Tibial nerve (tissue), 4 donors: ENCODE measurements at regions not wholly inside any gene's neighbourhood (a gene's known extent, or its start where the extent isn't known, plus 50 kb on each side); places are given as distances from the start of the nearest gene placed in this dataset.
"Not testable (repeated sequence)": the region's sequence is repeated elsewhere in the genome, so short reads cannot be mapped to it uniquely, and the experiment has no call there.

Experiments
- DNase-seq, 2 donors: peaks; one replicate each; pipeline ENCODE4 v3.0.0-alpha.2; 2019; ENCODE audit warnings: low spot score in 2 of 2
- H3K27ac ChIP-seq, 4 donors: fragments of 200-600 bp; sonication (generic) in 3 of 4; one replicate each; pipeline ENCODE4 v1.5.1; 2017 to 2019; ENCODE audit warnings: mild to moderate bottlenecking in 1 of 4
- H3K27me3 ChIP-seq, 2 donors: fragments of 200-600 bp; sonication (generic) in 1 of 2; one replicate each; pipeline versions ENCODE4 v1.5.1 to v1.6.0; 2017 to 2019
- H3K36me3 ChIP-seq, 3 donors: fragments of 200-600 bp; sonication (generic); one replicate each; pipeline ENCODE4 v1.5.1; 2018 to 2019
- H3K4me1 ChIP-seq, 4 donors: fragments of 200-600 bp; sonication (generic) in 3 of 4; one replicate each; pipeline ENCODE4 v1.5.1; 2017 to 2019
- H3K4me3 ChIP-seq, 4 donors: fragments of 200-600 bp; sonication (generic) in 3 of 4; one replicate each; pipeline ENCODE4 v1.5.1; 2017 to 2019; ENCODE audit warnings: mild to moderate bottlenecking in 1 of 4, moderate library complexity in 1 of 4
- H3K9me3 ChIP-seq, 4 donors: fragments of 200-600 bp; sonication (generic) in 3 of 4; one replicate each; pipeline ENCODE4 v1.5.1; 2017 to 2019
- EP300 ChIP-seq, 2 donors: sonication (generic); formaldehyde crosslinking; IDR thresholded peaks; one replicate each; pipeline ENCODE4 v1.6.1; 2017; ENCODE audit warnings: antibody characterized with exemption in 2 of 2, mild to moderate bottlenecking in 1 of 2
- POLR2A ChIP-seq, 2 donors: fragments of 450-650 bp; IDR thresholded peaks; one replicate each; pipeline ENCODE4 v1.6.1; 2017; ENCODE audit warnings: antibody characterized with exemption in 2 of 2, mild to moderate bottlenecking in 2 of 2, moderate library complexity in 2 of 2
- WGBS, 2 donors: methylation state at CpG; one replicate each; pipeline ENCODE4 v1.1.5; 2018; 5-methylcytosine and 5-hydroxymethylcytosine counted together
- TF ChIP-seq, protein P1 (sequence below), 5 experiments: fragments of 200-600 bp in 3 of 5; fragments of 450-650 bp in 2 of 5; sonication (generic) in 3 of 5; IDR thresholded peaks; one replicate each; pipeline ENCODE4 v1.5.1; 2016 to 2019; ENCODE audit warnings: antibody characterized with exemption in 5 of 5, mild to moderate bottlenecking in 3 of 5, moderate library complexity in 2 of 5

DNA sequence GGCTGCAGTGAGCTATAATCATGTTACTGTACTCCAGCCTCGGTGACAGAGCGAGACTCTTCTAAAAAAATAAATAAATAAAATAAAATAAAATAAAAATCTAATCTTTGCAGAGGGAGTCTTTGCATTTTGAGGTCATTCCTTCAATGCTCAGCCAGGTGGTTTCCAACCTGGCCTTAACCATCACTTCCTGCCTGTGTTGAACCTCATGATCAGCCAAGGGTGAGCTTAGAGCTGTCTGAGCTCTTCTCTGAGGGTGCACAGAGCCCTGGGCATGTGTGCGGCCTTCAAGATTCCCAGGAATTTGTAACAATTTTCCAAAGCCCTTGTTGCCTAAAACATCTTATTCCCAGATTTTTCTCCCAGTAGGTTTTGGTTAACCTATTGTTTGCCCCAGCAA, 94.3 kb downstream of the KCNJ12 start:
- WGBS, 2 donors: 89 to 92% methylated on average over 3 of the region's 3 CpGs
- not testable (repeated sequence) for H3K27ac ChIP-seq, H3K4me3 ChIP-seq, H3K4me1 ChIP-seq, H3K36me3 ChIP-seq, H3K9me3 ChIP-seq, DNase-seq, H3K27me3 ChIP-seq

DNA sequence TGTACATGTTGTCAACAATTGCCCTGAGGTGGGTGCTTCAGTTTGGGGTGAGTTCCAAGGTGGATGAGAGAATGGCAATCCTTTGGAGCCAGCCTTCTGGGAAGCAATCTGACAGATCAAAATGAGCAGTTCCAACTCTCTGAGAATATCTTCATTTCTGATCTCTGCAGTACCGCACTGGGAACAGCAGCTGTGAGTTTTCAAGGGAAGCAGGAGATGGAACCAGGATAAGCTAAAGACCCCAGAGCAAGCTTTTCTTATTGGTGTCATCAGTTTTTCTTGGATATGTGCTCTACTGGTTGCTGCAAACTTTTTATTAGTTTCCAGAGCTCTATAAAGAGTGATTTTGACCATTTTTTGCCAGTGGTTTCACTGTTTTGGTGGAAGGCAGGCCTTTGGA, 94.7 kb downstream of the KCNJ12 start:
- Histone ChIP-seq H3K36me3 (no peaks in the 10 kb centered on the region), H3K9me3 (no peaks in the 10 kb centered on the region), H3K27me3 (peaks cover 0 to 4% of the 10 kb centered on the region in 2 donors), H3K4me1 (no peaks in the 10 kb centered on the region), H3K27ac (no peak overlapping the region), H3K4me3 (no peak overlapping the region)
- TF ChIP-seq EP300 (IDR thresholded peaks at IDR 0.05) (no peak), POLR2A (IDR thresholded peaks at IDR 0.05) (no peak)
- TF ChIP-seq, protein P1, sequence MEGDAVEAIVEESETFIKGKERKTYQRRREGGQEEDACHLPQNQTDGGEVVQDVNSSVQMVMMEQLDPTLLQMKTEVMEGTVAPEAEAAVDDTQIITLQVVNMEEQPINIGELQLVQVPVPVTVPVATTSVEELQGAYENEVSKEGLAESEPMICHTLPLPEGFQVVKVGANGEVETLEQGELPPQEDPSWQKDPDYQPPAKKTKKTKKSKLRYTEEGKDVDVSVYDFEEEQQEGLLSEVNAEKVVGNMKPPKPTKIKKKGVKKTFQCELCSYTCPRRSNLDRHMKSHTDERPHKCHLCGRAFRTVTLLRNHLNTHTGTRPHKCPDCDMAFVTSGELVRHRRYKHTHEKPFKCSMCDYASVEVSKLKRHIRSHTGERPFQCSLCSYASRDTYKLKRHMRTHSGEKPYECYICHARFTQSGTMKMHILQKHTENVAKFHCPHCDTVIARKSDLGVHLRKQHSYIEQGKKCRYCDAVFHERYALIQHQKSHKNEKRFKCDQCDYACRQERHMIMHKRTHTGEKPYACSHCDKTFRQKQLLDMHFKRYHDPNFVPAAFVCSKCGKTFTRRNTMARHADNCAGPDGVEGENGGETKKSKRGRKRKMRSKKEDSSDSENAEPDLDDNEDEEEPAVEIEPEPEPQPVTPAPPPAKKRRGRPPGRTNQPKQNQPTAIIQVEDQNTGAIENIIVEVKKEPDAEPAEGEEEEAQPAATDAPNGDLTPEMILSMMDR (IDR thresholded peaks at IDR 0.05): no peak
- DNase-seq: no peak
- WGBS, 2 donors: 84 to 93% methylated on average over 1 of the region's 1 CpG

DNA sequence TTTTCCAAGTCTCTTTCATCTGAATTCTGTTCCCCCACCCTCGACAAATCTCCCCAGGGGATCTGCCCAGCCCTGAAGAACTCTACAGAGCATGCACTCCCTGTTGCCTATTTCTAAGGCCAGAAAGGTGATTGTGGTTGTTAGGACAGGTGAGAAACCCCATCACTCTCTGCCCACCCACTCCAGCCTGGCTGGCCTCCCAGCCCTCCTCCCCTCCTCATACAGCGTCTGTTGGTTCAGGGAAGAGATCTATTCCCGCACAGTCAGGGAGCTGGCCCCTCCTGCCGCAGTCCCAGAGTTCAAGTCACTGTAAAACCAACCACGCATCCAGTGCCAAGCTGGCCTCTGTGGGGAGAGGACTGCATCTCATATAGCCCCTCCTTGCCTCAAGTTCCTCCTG, 98.7 kb downstream of the KCNJ12 start:
- Histone ChIP-seq H3K27ac (no peak overlapping the region), H3K9me3 (peaks cover 0 to 15% (median 0%) of the 10 kb centered on the region in 4 donors), H3K27me3 (peaks cover 0 to 6% of the 10 kb centered on the region in 2 donors), H3K4me1 (no peaks in the 10 kb centered on the region), H3K4me3 (no peak overlapping the region), H3K36me3 (no peaks in the 10 kb centered on the region)
- no peak for DNase-seq
- TF ChIP-seq, protein P1 (IDR thresholded peaks at IDR 0.05): no peak
- TF ChIP-seq POLR2A (IDR thresholded peaks at IDR 0.05) (no peak), EP300 (IDR thresholded peaks at IDR 0.05) (no peak)
- 55% methylated on average over 5 of the region's 5 CpGs for WGBS, 2 donors

DNA sequence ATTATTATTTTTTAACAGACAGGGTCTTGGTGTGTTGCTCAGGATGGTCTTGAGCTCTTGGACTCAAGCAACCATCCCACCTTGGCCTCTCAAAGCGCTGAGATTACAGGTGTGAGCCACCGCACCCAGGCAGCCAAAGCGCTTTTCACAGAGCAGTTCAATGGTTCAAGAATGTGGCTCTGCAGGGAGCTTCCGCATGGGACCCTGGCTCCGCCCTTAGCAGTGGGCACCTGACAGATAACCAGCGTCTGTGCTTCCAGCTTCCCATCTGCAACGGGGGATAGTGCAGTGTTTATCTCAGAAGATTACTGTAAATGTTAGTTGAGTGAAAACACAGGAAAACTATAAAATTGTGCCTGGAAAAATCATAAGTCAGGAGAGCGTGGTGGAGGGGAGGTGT, 99.4 kb downstream of the KCNJ12 start:
- H3K36me3 ChIP-seq: no peaks in the 10 kb centered on the region
- H3K4me3 ChIP-seq: no peak overlapping the region
- H3K27me3 ChIP-seq: peaks cover 0 to 6% of the 10 kb centered on the region in 2 donors
- no peaks in the 10 kb centered on the region for H3K4me1 ChIP-seq
- DNase-seq: no peak
- WGBS, 2 donors: 68 to 74% methylated on average over 8 of the region's 8 CpGs
- H3K27ac ChIP-seq: no peak overlapping the region
- TF ChIP-seq, protein P1 (IDR thresholded peaks at IDR 0.05): no peak
- TF ChIP-seq POLR2A (IDR thresholded peaks at IDR 0.05) (no peak), EP300 (IDR thresholded peaks at IDR 0.05) (no peak)
- peaks cover 0 to 15% (median 0%) of the 10 kb centered on the region in 4 donors for H3K9me3 ChIP-seq

DNA sequence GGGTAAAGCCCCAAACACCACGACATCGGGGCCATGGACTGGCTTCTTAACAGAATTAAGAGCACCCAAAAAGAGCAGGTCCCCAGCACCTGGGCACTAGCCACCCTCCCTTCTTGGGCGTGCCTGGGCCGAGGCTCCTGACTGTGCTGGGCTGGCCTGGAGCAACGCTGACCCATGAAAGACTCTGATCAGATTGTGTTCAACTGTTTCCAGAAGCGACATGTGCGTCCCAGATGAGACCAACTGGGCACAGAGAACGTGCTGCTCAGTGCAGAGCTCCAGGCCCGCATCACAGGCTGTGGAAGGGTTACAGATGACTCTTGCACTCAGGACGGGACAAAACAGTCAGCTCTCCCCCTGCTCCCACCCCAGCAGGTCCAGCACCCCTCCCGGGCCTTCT, 100.7 kb downstream of the KCNJ12 start:
- Histone ChIP-seq H3K27ac (no peak overlapping the region), H3K27me3 (peaks cover 0 to 6% of the 10 kb centered on the region in 2 donors), H3K36me3 (no peaks in the 10 kb centered on the region), H3K4me3 (no peak overlapping the region), H3K4me1 (no peaks in the 10 kb centered on the region), H3K9me3 (peaks cover 0 to 15% (median 0%) of the 10 kb centered on the region in 4 donors)
- whole genome bisulfite sequencing, 2 donors: 76 to 88% methylated on average over 9 to 11 of the region's 11 CpGs
- DNase-seq: no peak
- TF ChIP-seq, protein P1 (IDR thresholded peaks at IDR 0.05): no peak
- TF ChIP-seq EP300 (IDR thresholded peaks at IDR 0.05): no peak
- TF ChIP-seq POLR2A (IDR thresholded peaks at IDR 0.05): no peak
